Heart left ventricle (tissue), 13 donors: ENCODE measurements at regions not wholly inside any gene's neighbourhood (a gene's known extent, or its start where the extent isn't known, plus 50 kb on each side); places are given as distances from the start of the nearest gene placed in this dataset.

Source experiments
- POLR2A ChIP-seq, 2 donors: fragments of 450-650 bp; IDR thresholded peaks; one replicate each; pipeline ENCODE4 v1.6.1; 2017; ENCODE audit warnings: antibody characterized with exemption in 2 of 2, mild to moderate bottlenecking in 2 of 2, moderate library complexity in 2 of 2
- TF ChIP-seq, protein P1 (sequence below), 12 donors: fragments of 200-600 bp; sonication (generic) in 4 of 12; IDR thresholded peaks; one replicate each; pipeline versions ENCODE4 v1.5.0 to v1.8.0; 2018 to 2022; ENCODE audit warnings: antibody characterized with exemption in 12 of 12, mild to moderate bottlenecking in 5 of 12
- donor health status: ischemic (EF 13 %, LVEDD 7.1; RV severe dilation, severe dysfunction).
- donor health status: DM: no; HTN: yes; CAD: no.
- donor health status: DM: no; HTN: no; CAD: no.
- donor health status: ischemic (EF 25% LVEDD 6.9; RV normal size, moderate dysfunction).
- donor health status: ischemic (EF 25% LVEDD 5.7; RV mildly dilated, moderate dysfunction).
- donor health status: ischemic (EF 35%, LVEDD 5.7; RV mildly dilated, moderate dysfunction).
- donor health status: nonischemic (EF 11% LVEDD 7.7; RV severe dilation, severe dysfunction).
- donor health status: DM: yes; HTN: yes; CAD: no.
- donor health status: PGD.
- donor health status: ischemic (EF 29% LVEDD 5.4; RV normal size, mild dysfunction).
- donor health status: nonischemic (EF 23%, LVEDD 6.1; RV moderate dilation, normal function).

GRCh38 chr13:104766319-104766718 lies 1700.1 kb upstream of the SLC10A2 start:
- TF ChIP-seq, protein P1, sequence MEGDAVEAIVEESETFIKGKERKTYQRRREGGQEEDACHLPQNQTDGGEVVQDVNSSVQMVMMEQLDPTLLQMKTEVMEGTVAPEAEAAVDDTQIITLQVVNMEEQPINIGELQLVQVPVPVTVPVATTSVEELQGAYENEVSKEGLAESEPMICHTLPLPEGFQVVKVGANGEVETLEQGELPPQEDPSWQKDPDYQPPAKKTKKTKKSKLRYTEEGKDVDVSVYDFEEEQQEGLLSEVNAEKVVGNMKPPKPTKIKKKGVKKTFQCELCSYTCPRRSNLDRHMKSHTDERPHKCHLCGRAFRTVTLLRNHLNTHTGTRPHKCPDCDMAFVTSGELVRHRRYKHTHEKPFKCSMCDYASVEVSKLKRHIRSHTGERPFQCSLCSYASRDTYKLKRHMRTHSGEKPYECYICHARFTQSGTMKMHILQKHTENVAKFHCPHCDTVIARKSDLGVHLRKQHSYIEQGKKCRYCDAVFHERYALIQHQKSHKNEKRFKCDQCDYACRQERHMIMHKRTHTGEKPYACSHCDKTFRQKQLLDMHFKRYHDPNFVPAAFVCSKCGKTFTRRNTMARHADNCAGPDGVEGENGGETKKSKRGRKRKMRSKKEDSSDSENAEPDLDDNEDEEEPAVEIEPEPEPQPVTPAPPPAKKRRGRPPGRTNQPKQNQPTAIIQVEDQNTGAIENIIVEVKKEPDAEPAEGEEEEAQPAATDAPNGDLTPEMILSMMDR (IDR thresholded peaks at IDR 0.05) = no peak
- no peak for TF ChIP-seq POLR2A (IDR thresholded peaks at IDR 0.05)
